ENCODE measurements at regions not wholly inside any gene's neighbourhood (a gene's known extent, or its start where the extent isn't known, plus 50 kb on each side); places are given as distances from the start of the nearest gene placed in this dataset.

DNA sequence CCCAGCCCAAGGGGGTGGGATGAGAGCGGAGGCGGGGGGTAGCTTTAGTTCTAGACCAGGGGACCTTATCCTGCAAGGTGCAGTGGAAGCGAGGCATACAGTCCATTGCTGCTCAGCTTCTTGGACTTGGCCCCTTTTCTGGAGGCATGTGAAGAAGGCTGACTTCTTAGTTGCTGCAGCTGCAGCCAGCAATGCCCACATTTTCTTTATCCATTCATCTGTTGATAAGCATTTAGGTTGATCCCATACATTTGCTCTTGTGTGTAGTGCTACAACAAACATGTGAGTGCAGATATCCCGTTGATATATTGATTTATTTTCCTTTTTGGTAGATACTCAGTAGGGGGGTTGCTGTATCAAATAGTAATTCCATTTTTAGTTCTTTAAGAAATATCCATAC, 461.2 kb upstream of the IMPG1 start:
- ATAC-seq (no peak), DNase-seq (no peak)
- no peaks in the 10 kb centered on the region for H3K36me3 ChIP-seq
- H3K4me1 ChIP-seq, result no peaks in the 10 kb centered on the region
- H3K4me3 ChIP-seq, result no peak overlapping the region
- TF ChIP-seq, protein P1, sequence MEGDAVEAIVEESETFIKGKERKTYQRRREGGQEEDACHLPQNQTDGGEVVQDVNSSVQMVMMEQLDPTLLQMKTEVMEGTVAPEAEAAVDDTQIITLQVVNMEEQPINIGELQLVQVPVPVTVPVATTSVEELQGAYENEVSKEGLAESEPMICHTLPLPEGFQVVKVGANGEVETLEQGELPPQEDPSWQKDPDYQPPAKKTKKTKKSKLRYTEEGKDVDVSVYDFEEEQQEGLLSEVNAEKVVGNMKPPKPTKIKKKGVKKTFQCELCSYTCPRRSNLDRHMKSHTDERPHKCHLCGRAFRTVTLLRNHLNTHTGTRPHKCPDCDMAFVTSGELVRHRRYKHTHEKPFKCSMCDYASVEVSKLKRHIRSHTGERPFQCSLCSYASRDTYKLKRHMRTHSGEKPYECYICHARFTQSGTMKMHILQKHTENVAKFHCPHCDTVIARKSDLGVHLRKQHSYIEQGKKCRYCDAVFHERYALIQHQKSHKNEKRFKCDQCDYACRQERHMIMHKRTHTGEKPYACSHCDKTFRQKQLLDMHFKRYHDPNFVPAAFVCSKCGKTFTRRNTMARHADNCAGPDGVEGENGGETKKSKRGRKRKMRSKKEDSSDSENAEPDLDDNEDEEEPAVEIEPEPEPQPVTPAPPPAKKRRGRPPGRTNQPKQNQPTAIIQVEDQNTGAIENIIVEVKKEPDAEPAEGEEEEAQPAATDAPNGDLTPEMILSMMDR (IDR thresholded peaks at IDR 0.05), result no peak
- H3K9me3 ChIP-seq, result no peaks in the 10 kb centered on the region
- no peaks in the 10 kb centered on the region for H3K27me3 ChIP-seq
- H3K27ac ChIP-seq, result no peak overlapping the region
- intact Hi-C loops (cut with DNase I), result no loop called here

DNA sequence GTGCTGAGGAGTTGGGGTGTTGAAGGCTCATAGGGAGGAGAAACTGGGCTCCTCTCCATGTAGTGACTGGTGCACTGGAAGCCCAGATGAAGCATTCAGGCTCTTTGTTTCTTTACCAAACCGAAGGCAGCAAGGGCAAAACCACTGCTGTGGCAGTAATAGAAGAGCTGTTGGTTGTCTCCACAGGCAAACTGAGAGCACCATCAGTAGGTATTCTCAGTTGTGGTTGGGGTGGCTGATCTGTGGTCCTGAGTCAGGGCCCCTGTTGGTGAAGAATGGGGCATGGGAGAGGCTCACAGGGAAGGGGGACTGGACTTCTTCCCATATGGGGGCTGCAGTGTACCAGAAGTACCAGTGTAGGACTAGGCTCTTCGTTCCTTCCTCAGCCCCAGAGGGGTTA, 460.2 kb upstream of the IMPG1 start:
- no peaks in the 10 kb centered on the region for H3K27me3 ChIP-seq
- no peaks in the 10 kb centered on the region for H3K36me3 ChIP-seq
- ATAC-seq (no peak), DNase-seq (no peak)
- H3K4me1 ChIP-seq, result no peaks in the 10 kb centered on the region
- no peaks in the 10 kb centered on the region for H3K9me3 ChIP-seq
- no peak overlapping the region for H3K27ac ChIP-seq
- TF ChIP-seq, protein P1 (IDR thresholded peaks at IDR 0.05), result no peak
- H3K4me3 ChIP-seq, result no peak overlapping the region
- intact Hi-C loops (cut with DNase I), result no loop called here

DNA sequence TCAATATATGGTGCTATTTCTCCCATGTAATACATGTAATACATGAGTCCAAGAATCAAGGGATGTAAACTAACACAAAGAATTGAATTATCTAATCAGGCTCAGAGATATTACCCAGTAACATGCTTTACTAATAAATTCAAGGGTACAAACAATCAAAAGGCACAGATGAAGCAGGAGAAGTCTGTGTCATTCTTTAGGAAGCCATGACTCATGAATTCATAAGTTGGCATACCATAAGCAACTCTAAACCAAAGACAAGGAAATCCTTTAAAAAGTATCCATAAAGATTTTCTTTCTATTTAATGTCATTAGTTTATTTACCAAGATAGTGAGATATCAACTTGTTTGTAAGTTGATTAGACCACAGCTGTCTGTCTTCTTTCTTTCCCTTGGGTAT, 446.0 kb upstream of the IMPG1 start:
- no peak for DNase-seq
- no peak overlapping the region for H3K4me3 ChIP-seq
- H3K9me3 ChIP-seq, result no peaks in the 10 kb centered on the region
- no peaks in the 10 kb centered on the region for H3K4me1 ChIP-seq
- ATAC-seq, result no peak
- no peaks in the 10 kb centered on the region for H3K27me3 ChIP-seq
- TF ChIP-seq, protein P1 (IDR thresholded peaks at IDR 0.05), result no peak
- H3K36me3 ChIP-seq, result no peaks in the 10 kb centered on the region
- intact Hi-C loops (cut with DNase I), result no loop called here
- H3K27ac ChIP-seq, result no peak overlapping the region

DNA sequence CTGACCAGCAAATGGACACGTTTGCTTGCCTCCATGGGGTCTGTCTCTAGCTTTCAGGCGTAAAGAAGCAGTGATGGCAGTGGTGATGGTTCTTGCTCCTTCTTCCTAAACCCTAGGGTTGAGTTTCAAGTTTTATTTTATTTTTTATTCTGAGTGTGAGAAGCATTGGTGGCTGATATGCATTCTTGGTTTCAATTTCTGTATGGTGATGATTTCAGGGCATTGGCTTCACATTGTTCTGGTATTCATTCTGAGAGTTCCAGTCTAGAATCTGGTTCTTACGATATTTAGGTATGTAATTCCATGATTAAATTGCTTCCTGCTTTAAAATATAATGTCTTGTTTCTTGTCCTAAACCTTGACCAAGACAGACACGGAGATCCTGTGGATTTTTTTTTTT, 444.5 kb upstream of the IMPG1 start:
- Histone ChIP-seq H3K4me1 (no peaks in the 10 kb centered on the region), H3K36me3 (no peaks in the 10 kb centered on the region), H3K9me3 (no peaks in the 10 kb centered on the region), H3K27me3 (no peaks in the 10 kb centered on the region), H3K4me3 (no peak overlapping the region), H3K27ac (no peak overlapping the region)
- no peak for ATAC-seq
- DNase-seq, result no peak
- TF ChIP-seq, protein P1 (IDR thresholded peaks at IDR 0.05), result no peak
- intact Hi-C loops (cut with DNase I), result no loop called here

DNA sequence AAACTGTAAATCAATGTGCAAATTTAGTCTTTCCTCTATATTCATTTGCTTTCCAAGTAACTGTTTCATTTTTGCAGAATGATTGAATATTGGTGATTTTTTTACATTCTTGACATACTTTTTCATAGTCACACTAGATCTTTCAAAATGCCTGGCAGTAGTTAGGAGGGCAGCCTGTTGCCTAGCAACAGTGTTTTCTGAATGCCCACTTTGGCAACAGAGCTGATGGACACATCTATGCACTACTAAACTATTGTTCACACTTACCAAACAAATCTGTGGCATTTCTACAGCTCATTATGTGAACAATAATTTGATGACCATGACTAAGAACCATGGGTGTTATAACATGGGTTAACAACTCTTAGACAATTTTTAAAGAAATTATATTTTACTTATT, 438.0 kb upstream of the IMPG1 start:
- no peaks in the 10 kb centered on the region for H3K36me3 ChIP-seq
- ATAC-seq (no peak), DNase-seq (no peak)
- TF ChIP-seq, protein P1 (IDR thresholded peaks at IDR 0.05), result no peak
- no peak overlapping the region for H3K27ac ChIP-seq
- H3K4me1 ChIP-seq, result no peaks in the 10 kb centered on the region
- intact Hi-C loops (cut with DNase I), result no loop called here
- H3K4me3 ChIP-seq, result no peak overlapping the region
- no peaks in the 10 kb centered on the region for H3K27me3 ChIP-seq
- no peaks in the 10 kb centered on the region for H3K9me3 ChIP-seq

DNA sequence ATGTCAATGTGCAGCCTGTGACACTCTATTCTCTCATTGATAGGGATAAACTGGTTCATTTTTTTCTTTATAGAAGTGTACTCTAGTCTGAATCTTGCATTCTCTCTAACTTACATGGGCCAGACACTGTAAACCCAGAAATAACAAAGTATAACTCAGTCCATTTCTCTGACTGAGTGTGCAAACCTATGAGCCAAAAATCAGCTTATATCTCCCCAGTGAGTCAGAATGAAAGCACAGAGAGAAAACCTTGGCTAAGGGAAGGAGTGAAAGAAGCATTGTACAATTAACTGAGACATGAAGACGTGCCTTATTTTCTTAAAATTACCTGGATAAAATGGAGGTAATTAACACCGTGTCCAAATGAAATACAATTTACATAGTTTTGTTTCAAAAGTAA, 436.9 kb upstream of the IMPG1 start:
- intact Hi-C loops (cut with DNase I), result no loop called here
- no peak for ATAC-seq
- TF ChIP-seq, protein P1 (IDR thresholded peaks at IDR 0.05), result no peak

More for the DNA sequence above, 436.9 kb upstream of the IMPG1 start:
- Histone ChIP-seq H3K4me1 (no peaks in the 10 kb centered on the region), H3K27me3 (no peaks in the 10 kb centered on the region), H3K36me3 (no peaks in the 10 kb centered on the region), H3K27ac (no peak overlapping the region), H3K4me3 (no peak overlapping the region), H3K9me3 (no peaks in the 10 kb centered on the region)
- DNase-seq, result no peak
